Stomach (tissue), 8 donors: ENCODE measurements at regions not wholly inside any gene's neighbourhood (a gene's known extent, or its start where the extent isn't known, plus 50 kb on each side); places are given as distances from the start of the nearest gene placed in this dataset.

Experiments
- DNase-seq, 2 donors: peaks; one replicate each; pipeline versions ENCODE4 v3.0.0 to v3.0.0-alpha.2; 2013 to 2019
- H3K27ac ChIP-seq, 5 donors: fragments of 200-600 bp in 4 of 5; sonication (generic) in 4 of 5; one replicate each; pipeline ENCODE4 v1.5.1; 2013 to 2019; ENCODE audit warnings: mild to moderate bottlenecking in 1 of 5, moderate library complexity in 1 of 5
- H3K27me3 ChIP-seq, 3 donors: fragments of 200-600 bp; sonication (generic); one replicate each; pipeline ENCODE4 v1.5.1; 2017 to 2019; ENCODE audit warnings: mixed run types in 1 of 3
- H3K36me3 ChIP-seq, 4 donors: fragments of 200-600 bp; sonication (generic); 1 replicate in 3 of 4; 2 replicates in 1 of 4; pipeline ENCODE4 v1.5.1; 2016 to 2019
- H3K4me1 ChIP-seq, 4 donors: fragments of 200-600 bp; sonication (generic); one replicate each; pipeline ENCODE4 v1.5.1; 2016 to 2019
- H3K4me3 ChIP-seq, 4 donors: fragments of 200-600 bp; sonication (generic) in 3 of 4; one replicate each; pipeline ENCODE4 v1.5.1; 2016 to 2019; ENCODE audit warnings: mild to moderate bottlenecking in 1 of 4
- H3K9me3 ChIP-seq, 4 donors: fragments of 200-600 bp; sonication (generic); one replicate each; pipeline ENCODE4 v1.5.1; 2016 to 2019
- CTCF ChIP-seq, 7 experiments: fragments of 450-650 bp in 4 of 7; fragments of 200-600 bp in 3 of 7; sonication (generic) in 3 of 7; IDR thresholded peaks; one replicate each; pipeline ENCODE4 v1.5.1; 2016 to 2019; ENCODE audit warnings: antibody characterized with exemption in 7 of 7, control low read depth in 2 of 7, mild to moderate bottlenecking in 1 of 7
- EP300 ChIP-seq: sonication (generic); formaldehyde crosslinking; IDR thresholded peaks from one replicate; pipeline ENCODE4 v1.6.1; 2017; ENCODE audit warnings: antibody characterized with exemption
- POLR2A ChIP-seq, 4 donors: fragments of 450-650 bp; IDR thresholded peaks; one replicate each; pipeline ENCODE4 v1.6.1; 2016; ENCODE audit warnings: antibody characterized with exemption in 4 of 4, control low read depth in 2 of 4, mild to moderate bottlenecking in 1 of 4, moderate library complexity in 1 of 4
- POLR2AphosphoS5 ChIP-seq, 3 donors: sonication (generic); formaldehyde crosslinking; IDR thresholded peaks; one replicate each; pipeline ENCODE4 v1.6.1; 2016; ENCODE audit warnings: antibody characterized with exemption in 3 of 3
- WGBS, 5 donors: extraction: QIAGEN DNeasy Blood & Tissue Kit in 3 of 5; methylation state at CpG; one replicate each; pipeline versions ENCODE4 v1.1.5 to v1.1.7; 2013 to 2018; 5-methylcytosine and 5-hydroxymethylcytosine counted together
- intact Hi-C: fragments of 100-400 bp; cut with DNase I; formaldehyde crosslinking; loops from one replicate; pipeline ENCODE4 v1.15.1; 2023; ENCODE audit warnings: low total_unique reads
- donor health status: healthy with polysubstance abuse.
- donor health status: Bipolar disorder and iron deficiency.
- donor health status: healthy.

GRCh38 chr16:7026639-7027038 lies 306.0 kb upstream of the RBFOX1 start:
- 59 to 66% (median 64%) methylated on average over 6 of the region's 6 CpGs for WGBS, 5 donors
- Histone ChIP-seq H3K27me3 (no peaks in the 10 kb centered on the region), H3K36me3 (no peaks in the 10 kb centered on the region), H3K27ac (no peak overlapping the region), H3K4me1 (no peaks in the 10 kb centered on the region), H3K9me3 (peaks cover 0 to 16% (median 5%) of the 10 kb centered on the region in 4 donors), H3K4me3 (no peak overlapping the region)
- no peak for DNase-seq
- intact Hi-C loops: no loop called here
- TF ChIP-seq CTCF (IDR thresholded peaks at IDR 0.05) (no peak), EP300 (no peak), POLR2AphosphoS5 (IDR thresholded peaks at IDR 0.05) (no peak), POLR2A (IDR thresholded peaks at IDR 0.05) (no peak)

GRCh38 chr16:7025616-7026190 lies 306.9 kb upstream of the RBFOX1 start:
- 29 to 44% (median 32%) methylated on average over 7 of the region's 7 CpGs for WGBS, 5 donors
- TF ChIP-seq POLR2AphosphoS5 (IDR thresholded peaks at IDR 0.05) (no peak), CTCF (IDR thresholded peaks at IDR 0.05) (peak in 4 of 7 experiments; percentile 8 to 30 (median 27))
- intact Hi-C loops: no loop called here

GRCh38 chr16:7021653-7022275 lies 310.9 kb upstream of the RBFOX1 start:
- TF ChIP-seq POLR2A (IDR thresholded peaks at IDR 0.05) (no peak), CTCF (IDR thresholded peaks at IDR 0.05) (no peak), POLR2AphosphoS5 (IDR thresholded peaks at IDR 0.05) (no peak), EP300 (no peak)
- peaks cover 0 to 5% (median 2%) of the 10 kb centered on the region in 4 donors for H3K9me3 ChIP-seq
- H3K27ac ChIP-seq: no peak overlapping the region
- WGBS, 5 donors: 72 to 91% (median 89%) methylated on average over 2 of the region's 2 CpGs
- no peak overlapping the region for H3K4me3 ChIP-seq
- DNase-seq: no peak
- H3K4me1 ChIP-seq: no peaks in the 10 kb centered on the region
- intact Hi-C loops: no loop called here
- no peaks in the 10 kb centered on the region for H3K36me3 ChIP-seq
- no peaks in the 10 kb centered on the region for H3K27me3 ChIP-seq

More at GRCh38 chr16:7025616-7026190, 306.9 kb upstream of the RBFOX1 start:
- no peaks in the 10 kb centered on the region for H3K4me1 ChIP-seq
- H3K36me3 ChIP-seq: no peaks in the 10 kb centered on the region
- peak; percentile 46 to 83 for DNase-seq
- no peaks in the 10 kb centered on the region for H3K27me3 ChIP-seq
- no peak overlapping the region for H3K4me3 ChIP-seq
- peaks cover 0 to 13% (median under 1%) of the 10 kb centered on the region in 4 donors for H3K9me3 ChIP-seq
- H3K27ac ChIP-seq: no peak overlapping the region

GRCh38 chr16:7017006-7017662 lies 315.5 kb upstream of the RBFOX1 start:
- H3K27me3 ChIP-seq: no peaks in the 10 kb centered on the region
- peaks cover 0 to 14% (median 2%) of the 10 kb centered on the region in 4 donors for H3K9me3 ChIP-seq
- DNase-seq: no peak
- TF ChIP-seq POLR2A (IDR thresholded peaks at IDR 0.05): no peak
- no peak for TF ChIP-seq EP300
- no peak overlapping the region for H3K4me3 ChIP-seq
- no peaks in the 10 kb centered on the region for H3K36me3 ChIP-seq
- no peak overlapping the region for H3K27ac ChIP-seq
- intact Hi-C loops: no loop called here
- H3K4me1 ChIP-seq: no peaks in the 10 kb centered on the region
- 80 to 87% (median 85%) methylated on average over 15 of the region's 15 CpGs for WGBS, 5 donors

- TF ChIP-seq EP300: no peak
- no peak for TF ChIP-seq POLR2A (IDR thresholded peaks at IDR 0.05)
- TF ChIP-seq POLR2AphosphoS5 (IDR thresholded peaks at IDR 0.05): no peak
- no peak for TF ChIP-seq CTCF (IDR thresholded peaks at IDR 0.05)
- H3K4me3 ChIP-seq: no peak overlapping the region
- DNase-seq: no peak
- H3K4me1 ChIP-seq: no peaks in the 10 kb centered on the region
- H3K36me3 ChIP-seq: no peaks in the 10 kb centered on the region
- 77 to 91% (median 83%) methylated on average over 6 of the region's 6 CpGs for WGBS, 5 donors
- intact Hi-C loops: no loop called here
- H3K27ac ChIP-seq: no peak overlapping the region
- H3K27me3 ChIP-seq: no peaks in the 10 kb centered on the region
- H3K9me3 ChIP-seq: peaks cover 0 to 16% (median 7%) of the 10 kb centered on the region in 4 donors
These were observed 317.9 kb upstream of the RBFOX1 start for GRCh38 chr16:7014756-7015155.
